Spleen (tissue), 7 donors: ENCODE measurements at regions not wholly inside any gene's neighbourhood (a gene's known extent, or its start where the extent isn't known, plus 50 kb on each side); places are given as distances from the start of the nearest gene placed in this dataset.

Experiments used
- CTCF ChIP-seq, 11 experiments: fragments of 200-600 bp in 7 of 11; fragments of 450-650 bp in 4 of 11; sonication (generic) in 4 of 11; IDR thresholded peaks in 8 of 11; conservative IDR thresholded peaks in 3 of 11; 1 replicate in 7 of 11; 2 replicates in 4 of 11; pipeline versions ENCODE4 v1.4.0 to v1.8.0; 2016 to 2021; ENCODE audit warnings: antibody characterized with exemption in 11 of 11, inconsistent platforms in 4 of 11, mild to moderate bottlenecking in 1 of 11
- POLR2AphosphoS5 ChIP-seq, 3 donors: sonication (generic); formaldehyde crosslinking; IDR thresholded peaks; one replicate each; pipeline ENCODE4 v1.5.1; 2017; ENCODE audit warnings: antibody characterized with exemption in 3 of 3
- donor health status: DM: no; HTN: no; CAD: no; lungs with moderate emphysema.
- donor health status: DM: no; HTN: no; CAD: no.
- donor health status: DM: no; HTN: no; CAD: no.

DNA sequence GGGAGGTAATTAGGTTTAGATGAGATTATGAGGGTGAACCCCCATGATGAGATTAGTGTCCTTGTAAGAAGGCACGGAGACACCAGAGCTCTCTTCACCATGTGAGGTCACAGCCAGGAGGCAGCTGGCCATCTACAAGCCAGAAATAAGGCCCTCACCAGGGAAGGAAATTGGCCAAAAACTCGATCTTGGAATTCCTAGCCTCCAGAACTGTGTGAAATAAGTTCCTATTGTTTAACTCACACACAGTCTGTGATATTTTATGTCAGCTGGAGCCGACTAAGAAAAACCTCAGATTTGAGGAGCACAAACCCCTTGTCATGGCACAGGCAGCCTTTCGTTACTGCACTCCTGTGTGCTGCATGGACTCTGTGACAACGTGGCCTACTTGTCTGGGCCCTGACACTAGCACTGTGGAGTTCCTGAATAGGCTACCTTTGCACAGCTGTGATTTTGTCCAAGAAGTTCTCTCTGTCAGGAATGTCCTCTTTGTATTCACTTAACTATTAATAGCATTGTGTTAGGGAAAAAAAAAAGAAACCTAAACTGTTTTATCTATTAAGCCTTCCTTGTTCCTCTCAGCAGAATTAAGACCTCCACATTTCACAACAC, 319.8 kb downstream of the TDRD15 start:
- TF ChIP-seq CTCF (IDR thresholded peaks at IDR 0.05 in 8 of 11, conservative IDR thresholded peaks at IDR 0.05 in 3 of 11) (no peak), POLR2AphosphoS5 (IDR thresholded peaks at IDR 0.05) (no peak)
